ENCODE measurements at regions not wholly inside any gene's neighbourhood (a gene's known extent, or its start where the extent isn't known, plus 50 kb on each side); places are given as distances from the start of the nearest gene placed in this dataset.

DNA sequence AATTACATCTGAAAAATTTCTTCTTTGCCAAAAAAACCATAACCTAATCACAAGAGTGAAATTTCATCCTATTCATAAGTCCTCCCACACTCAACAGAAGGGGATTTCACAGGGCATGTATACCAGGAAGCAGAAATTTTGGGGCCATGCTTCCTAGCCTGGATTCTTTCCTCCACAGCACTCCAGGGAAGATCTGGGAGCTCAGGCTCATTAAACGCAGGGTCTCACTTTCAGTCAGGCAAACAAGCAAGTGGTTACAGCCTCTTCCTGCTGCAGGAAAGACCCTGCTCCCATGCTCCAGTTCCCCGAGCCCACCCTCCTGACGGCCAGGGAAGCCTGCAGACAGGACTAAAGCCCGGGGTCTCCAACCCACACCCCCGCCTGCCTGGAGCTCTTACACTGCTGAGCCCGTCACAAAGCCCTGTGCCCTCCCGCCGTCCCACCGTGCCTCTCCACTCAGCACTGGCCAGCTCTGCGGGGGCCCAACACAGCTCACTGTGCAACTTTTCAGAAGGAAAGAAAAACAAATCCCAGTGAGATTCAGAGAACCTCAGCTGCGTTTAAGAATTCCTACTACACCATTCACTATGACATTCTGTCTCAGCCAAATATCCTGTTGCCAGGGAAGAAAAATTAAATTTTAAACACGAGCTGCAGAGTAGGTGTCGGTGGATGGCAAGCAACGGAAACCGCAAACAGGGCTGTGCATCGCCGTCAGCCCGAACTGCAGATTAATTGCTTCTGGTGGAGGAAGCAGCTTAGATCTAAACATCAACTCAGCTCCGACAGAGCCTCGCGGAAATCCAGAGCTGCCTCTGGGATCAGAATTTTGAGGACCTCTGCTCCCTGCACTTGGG, 106.7 kb upstream of the SFSWAP start (continued):
- TF ChIP-seq, protein P1, sequence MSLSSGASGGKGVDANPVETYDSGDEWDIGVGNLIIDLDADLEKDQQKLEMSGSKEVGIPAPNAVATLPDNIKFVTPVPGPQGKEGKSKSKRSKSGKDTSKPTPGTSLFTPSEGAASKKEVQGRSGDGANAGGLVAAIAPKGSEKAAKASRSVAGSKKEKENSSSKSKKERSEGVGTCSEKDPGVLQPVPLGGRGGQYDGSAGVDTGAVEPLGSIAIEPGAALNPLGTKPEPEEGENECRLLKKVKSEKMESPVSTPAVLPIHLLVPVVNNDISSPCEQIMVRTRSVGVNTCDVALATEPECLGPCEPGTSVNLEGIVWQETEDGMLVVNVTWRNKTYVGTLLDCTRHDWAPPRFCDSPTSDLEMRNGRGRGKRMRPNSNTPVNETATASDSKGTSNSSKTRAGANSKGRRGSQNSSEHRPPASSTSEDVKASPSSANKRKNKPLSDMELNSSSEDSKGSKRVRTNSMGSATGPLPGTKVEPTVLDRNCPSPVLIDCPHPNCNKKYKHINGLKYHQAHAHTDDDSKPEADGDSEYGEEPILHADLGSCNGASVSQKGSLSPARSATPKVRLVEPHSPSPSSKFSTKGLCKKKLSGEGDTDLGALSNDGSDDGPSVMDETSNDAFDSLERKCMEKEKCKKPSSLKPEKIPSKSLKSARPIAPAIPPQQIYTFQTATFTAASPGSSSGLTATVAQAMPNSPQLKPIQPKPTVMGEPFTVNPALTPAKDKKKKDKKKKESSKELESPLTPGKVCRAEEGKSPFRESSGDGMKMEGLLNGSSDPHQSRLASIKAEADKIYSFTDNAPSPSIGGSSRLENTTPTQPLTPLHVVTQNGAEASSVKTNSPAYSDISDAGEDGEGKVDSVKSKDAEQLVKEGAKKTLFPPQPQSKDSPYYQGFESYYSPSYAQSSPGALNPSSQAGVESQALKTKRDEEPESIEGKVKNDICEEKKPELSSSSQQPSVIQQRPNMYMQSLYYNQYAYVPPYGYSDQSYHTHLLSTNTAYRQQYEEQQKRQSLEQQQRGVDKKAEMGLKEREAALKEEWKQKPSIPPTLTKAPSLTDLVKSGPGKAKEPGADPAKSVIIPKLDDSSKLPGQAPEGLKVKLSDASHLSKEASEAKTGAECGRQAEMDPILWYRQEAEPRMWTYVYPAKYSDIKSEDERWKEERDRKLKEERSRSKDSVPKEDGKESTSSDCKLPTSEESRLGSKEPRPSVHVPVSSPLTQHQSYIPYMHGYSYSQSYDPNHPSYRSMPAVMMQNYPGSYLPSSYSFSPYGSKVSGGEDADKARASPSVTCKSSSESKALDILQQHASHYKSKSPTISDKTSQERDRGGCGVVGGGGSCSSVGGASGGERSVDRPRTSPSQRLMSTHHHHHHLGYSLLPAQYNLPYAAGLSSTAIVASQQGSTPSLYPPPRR (CRISPR knock-in tag; IDR thresholded peaks at IDR 0.05; ENCODE audit: borderline replicate concordance): no peak
- TF ChIP-seq ZNF785 (CRISPR knock-in tag; IDR thresholded peaks at IDR 0.05) (no peak), MAFF (IDR thresholded peaks at IDR 0.05; ENCODE audit: low read length) (no peak), ESRRA (IDR thresholded peaks at IDR 0.05; ENCODE audit: borderline replicate concordance, low read depth) (peak; percentile 59; the same call in 1 of the 2 replicates), KAT8 (IDR thresholded peaks at IDR 0.05; ENCODE audit: low read depth) (no peak), MEIS2 (IDR thresholded peaks at IDR 0.05; ENCODE audit: partially characterized antibody) (peak; percentile 75), MXI1 (IDR thresholded peaks at IDR 0.05; ENCODE audit: low read depth, low read length) (no peak), JUNB (CRISPR knock-in tag; conservative IDR thresholded peaks at IDR 0.05) (no peak), MCM7 (IDR thresholded peaks at IDR 0.05) (no peak), ZNF695 (CRISPR knock-in tag; IDR thresholded peaks at IDR 0.05) (no peak), ETV1 (tag; conservative IDR thresholded peaks at IDR 0.05; ENCODE audit: low read depth) (peak; percentile 49; the same call in 1 of the 2 replicates), POLR2A (conservative IDR thresholded peaks at IDR 0.05) (no peak), ZEB2 (IDR thresholded peaks at IDR 0.05) (no peak), ZBTB7A (IDR thresholded peaks at IDR 0.05; ENCODE audit: borderline replicate concordance, control insufficient read depth, low read depth, low read length) (no peak), MTA3 (IDR thresholded peaks at IDR 0.05; ENCODE audit: borderline replicate concordance) (no peak), EP300 (IDR thresholded peaks at IDR 0.05; ENCODE audit: low read length) (0 out of 2 replicates have a peak, but pooled peaks have one; percentile 10), ZNF23 (CRISPR knock-in tag; IDR thresholded peaks at IDR 0.05) (no peak), SRSF1 (IDR thresholded peaks at IDR 0.05; ENCODE audit: low read depth, low read length) (no peak), MECOM (CRISPR knock-in tag; IDR thresholded peaks at IDR 0.05) (no peak), PHF21A (IDR thresholded peaks at IDR 0.05; ENCODE audit: borderline replicate concordance, low read depth) (no peak), HSF4 (CRISPR knock-in tag; IDR thresholded peaks at IDR 0.05; ENCODE audit: borderline replicate concordance) (no peak), POLR2AphosphoS5 (IDR thresholded peaks at IDR 0.05; ENCODE audit: control insufficient read depth, insufficient read depth, low read depth, low read length) (no peak)
- TF ChIP-seq, protein P2, sequence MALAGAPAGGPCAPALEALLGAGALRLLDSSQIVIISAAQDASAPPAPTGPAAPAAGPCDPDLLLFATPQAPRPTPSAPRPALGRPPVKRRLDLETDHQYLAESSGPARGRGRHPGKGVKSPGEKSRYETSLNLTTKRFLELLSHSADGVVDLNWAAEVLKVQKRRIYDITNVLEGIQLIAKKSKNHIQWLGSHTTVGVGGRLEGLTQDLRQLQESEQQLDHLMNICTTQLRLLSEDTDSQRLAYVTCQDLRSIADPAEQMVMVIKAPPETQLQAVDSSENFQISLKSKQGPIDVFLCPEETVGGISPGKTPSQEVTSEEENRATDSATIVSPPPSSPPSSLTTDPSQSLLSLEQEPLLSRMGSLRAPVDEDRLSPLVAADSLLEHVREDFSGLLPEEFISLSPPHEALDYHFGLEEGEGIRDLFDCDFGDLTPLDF (CRISPR knock-in tag; IDR thresholded peaks at IDR 0.05): no peak
- TF ChIP-seq, protein P3, sequence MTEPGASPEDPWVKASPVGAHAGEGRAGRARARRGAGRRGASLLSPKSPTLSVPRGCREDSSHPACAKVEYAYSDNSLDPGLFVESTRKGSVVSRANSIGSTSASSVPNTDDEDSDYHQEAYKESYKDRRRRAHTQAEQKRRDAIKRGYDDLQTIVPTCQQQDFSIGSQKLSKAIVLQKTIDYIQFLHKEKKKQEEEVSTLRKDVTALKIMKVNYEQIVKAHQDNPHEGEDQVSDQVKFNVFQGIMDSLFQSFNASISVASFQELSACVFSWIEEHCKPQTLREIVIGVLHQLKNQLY (CRISPR knock-in tag; conservative IDR thresholded peaks at IDR 0.05): no peak
